ENCODE measurements at regions not wholly inside any gene's neighbourhood (a gene's known extent, or its start where the extent isn't known, plus 50 kb on each side); places are given as distances from the start of the nearest gene placed in this dataset.

DNA sequence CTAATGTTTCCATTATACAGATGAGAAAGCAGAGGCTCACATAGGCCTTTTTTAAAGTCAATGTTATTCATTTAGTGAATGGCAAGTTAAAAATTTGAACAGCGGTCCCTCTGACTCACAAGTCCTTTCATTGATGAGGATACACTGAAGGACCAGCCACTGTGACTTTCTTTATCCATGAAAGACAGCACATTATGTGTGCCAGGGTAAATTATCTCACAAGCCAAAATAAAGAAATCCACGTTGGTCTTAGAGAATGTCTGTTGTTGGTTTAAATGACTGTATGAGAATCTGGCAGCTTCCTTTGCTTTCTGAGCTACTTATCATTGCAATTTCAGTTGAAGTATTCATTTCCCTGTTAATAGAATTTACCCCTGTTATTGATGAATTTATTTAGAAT, 485.1 kb downstream of the TBL1XR1 start:
- no peak for DNase-seq

DNA sequence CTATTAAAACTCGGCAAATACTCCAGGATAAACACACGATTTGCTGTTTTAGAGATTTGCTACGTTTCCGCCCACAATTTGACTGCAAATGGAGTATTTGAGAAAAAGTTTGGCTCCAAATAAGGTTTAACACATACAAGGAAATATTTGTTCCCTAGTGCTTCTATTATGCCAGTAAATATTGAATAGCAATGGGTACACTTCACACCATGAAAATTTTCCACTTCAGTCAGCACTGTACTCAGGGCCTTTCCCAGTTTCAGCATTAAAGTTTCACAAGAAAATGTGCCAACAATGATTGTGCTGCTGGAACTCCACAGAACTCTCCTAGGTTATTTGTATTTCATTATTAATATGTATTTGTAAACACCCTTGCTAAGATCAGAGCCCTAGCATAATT, 498.0 kb downstream of the TBL1XR1 start:
- no peak for DNase-seq

DNA sequence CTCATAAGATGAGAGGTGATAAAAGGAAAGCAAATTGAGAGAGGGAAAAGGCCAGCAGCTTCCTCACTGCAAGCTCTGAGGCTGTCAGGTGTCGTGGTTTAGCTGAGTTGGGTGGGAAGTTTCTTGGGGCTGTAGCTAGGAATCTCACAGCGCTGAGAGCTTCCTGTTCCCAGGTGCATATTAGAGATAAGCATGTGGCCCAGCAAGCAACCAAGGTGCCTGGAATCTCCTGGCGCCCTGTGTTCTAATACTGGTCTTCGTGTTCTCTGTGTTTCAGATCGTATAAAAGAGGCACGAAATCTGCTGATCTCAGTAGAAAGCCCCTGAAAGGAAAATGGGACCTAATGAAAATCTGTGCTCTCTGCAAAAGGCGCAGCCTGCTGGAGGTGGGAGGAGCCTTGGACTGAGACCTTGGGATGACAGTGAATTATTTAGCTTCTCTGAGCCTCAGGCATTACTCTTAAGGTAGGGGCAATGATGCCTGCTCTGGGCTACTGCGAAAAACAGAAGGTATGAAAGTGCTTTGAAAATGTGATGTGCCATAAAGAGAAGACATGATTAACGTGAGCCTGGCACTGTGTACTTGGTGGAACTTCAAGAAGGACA, 499.9 kb downstream of the TBL1XR1 start:
- DNase-seq = no peak

DNA sequence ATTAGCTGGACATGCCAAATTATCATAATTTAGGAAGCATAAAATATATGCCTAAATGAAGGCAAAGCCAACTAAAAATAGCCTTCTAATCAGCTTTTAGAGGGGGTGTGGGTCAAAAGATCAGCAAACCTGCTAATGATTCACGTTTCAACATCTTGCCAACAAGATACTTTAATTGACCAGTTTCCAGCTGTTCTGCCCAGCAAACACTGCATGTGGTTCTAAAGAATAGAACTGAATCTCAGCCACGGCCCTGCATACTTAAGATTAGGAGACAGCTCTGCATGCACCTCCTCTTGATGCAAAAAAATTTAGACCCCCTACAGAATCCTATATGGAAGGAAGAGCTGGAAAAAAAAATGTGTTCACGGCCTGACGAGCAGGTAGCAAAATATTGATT, 500.5 kb downstream of the TBL1XR1 start:
- DNase-seq = no peak

DNA sequence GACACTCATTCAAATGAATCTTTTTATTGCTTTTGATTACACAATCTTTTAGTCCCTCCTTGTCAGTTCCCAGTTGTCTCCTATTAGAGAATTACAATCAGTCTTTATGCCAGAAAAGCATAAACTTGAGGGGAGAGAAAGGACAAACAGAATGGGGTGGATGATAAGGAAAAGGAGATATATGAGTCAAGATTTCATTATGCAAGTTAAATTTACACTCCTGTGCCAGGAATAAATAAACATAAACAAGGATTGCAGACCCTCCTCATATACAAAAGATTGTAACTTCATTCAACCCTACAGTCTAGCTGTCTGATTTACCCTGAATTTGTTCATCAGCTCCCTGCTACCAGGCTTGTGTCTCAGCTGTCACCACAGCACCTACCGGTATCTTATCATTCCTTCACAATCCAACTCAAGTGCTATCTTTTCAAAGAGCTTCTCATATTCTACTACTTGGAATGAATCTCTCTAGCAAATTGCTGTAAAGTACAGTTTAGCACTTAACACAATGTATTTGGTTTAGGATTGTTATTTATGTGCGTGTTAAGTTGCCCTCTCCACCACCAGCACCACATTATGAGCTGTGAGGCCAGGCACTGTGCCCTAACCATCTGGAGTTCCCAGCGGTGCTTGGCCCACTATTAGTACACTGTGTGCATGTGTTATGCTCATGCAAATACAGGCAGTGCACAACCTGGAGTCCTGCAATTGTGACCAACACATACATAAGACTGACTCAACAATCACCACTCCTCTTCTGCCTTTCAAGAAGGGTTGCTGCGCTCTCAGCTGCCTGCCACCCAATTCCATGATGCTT, 504.1 kb downstream of the TBL1XR1 start:
- no peak for DNase-seq

DNA sequence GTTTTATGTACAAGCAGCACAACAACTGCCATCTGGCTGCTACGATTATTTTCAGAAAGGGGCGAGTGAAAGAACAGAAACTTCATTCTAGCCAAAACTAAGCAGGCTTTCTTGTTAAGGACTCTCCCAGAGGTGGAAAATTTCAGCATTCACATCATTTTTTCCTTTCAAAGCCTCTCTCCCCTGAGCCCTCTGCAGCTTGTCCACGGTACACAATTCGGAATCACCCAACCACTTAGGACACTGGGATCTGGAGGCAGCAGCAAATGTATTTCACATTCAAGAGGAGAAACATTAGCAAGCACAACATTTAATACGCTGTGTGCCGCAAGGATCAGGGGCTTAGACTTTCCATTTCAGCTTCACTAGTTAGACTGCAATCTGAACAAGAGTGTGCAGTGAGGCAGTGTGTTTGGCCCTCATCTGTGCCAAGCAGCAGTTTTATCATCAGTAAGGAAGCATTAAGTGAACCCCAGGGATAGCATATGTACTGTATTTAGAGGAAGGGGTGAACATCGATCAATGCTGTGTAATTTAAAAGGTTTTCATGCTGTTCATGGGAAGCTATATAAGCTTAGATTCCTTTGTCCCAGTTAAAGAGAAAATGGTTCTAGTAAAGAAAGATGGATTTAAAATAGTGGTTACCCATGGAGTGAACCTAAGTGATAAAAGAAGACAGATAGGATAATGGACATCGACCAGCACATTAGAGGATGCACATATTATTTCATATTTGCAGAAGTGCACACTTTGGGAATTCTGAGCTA, 504.9 kb downstream of the TBL1XR1 start:
- DNase-seq = no peak

DNA sequence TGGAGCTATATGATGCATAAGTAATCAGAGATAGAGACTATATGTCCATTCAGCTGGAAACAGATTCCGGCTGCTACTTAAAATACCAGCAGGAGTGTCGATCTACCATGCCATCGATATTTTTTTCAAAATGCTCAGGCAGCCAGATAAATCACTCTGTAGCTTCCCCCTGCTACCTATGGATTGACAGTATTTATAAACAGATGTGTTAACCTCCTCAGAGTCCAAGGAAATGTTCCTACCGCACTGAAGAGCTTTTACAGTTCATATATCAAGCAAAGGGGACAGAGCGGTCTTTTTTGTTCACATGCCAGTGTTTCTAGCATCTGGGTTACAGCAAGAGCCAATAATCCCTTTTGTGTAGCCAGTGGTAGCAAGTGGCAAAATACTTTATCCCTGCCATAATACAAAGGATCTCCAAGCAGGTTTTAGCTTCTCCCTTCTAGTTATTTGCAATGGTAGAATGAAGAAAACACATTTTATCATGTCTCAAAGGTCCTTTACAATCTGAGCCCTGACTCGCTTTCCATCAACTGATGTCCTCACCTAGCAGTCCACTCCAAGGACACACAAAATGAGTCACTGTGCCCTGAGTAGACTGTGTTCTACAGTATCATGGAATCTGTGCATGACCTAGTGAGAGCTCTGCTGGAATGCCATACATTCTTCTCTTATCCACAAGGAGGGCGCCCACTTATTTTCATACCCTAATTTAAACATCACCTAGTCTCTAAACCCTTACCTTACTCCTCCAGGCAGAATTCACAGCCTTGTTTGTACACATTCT, 507.0 kb downstream of the TBL1XR1 start:
- no peak for DNase-seq

DNA sequence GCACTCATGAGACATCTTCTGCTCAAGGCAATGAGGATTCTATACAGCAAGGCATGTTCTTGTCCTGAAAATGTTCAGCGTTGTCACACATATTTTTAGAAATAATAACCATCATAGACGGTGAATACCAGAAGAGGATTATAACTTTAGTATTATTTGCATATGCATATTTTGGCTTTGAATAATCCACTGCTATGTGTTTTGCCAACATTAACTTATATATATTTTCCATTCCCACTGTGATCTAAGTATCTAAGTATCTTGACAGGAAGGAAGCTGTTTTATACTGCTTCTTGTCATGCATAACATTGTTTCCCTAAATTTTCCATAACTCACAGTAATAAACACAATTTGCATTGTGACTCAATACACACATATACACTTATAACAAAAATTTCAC, 509.5 kb downstream of the TBL1XR1 start:
- DNase-seq = peak; percentile 73

DNA sequence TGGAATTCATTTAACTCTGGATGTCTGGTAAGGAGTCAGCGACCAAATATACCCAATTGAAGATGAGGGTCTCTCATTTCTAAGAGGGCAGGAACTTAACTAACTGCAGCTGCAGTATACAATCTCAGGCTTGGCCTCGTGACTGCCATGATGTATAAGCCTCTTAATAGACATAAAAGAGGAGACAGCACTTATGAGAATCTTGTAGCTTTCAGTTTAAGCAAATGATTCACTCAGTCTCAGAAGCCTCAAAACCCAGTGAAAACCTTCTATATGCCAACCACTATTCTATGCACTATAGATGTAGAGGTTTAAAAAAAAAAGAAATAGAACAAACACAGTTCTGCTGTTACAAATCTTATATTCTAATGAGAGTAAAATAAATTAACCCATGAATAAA, 513.9 kb downstream of the TBL1XR1 start:
- DNase-seq = no peak

DNA sequence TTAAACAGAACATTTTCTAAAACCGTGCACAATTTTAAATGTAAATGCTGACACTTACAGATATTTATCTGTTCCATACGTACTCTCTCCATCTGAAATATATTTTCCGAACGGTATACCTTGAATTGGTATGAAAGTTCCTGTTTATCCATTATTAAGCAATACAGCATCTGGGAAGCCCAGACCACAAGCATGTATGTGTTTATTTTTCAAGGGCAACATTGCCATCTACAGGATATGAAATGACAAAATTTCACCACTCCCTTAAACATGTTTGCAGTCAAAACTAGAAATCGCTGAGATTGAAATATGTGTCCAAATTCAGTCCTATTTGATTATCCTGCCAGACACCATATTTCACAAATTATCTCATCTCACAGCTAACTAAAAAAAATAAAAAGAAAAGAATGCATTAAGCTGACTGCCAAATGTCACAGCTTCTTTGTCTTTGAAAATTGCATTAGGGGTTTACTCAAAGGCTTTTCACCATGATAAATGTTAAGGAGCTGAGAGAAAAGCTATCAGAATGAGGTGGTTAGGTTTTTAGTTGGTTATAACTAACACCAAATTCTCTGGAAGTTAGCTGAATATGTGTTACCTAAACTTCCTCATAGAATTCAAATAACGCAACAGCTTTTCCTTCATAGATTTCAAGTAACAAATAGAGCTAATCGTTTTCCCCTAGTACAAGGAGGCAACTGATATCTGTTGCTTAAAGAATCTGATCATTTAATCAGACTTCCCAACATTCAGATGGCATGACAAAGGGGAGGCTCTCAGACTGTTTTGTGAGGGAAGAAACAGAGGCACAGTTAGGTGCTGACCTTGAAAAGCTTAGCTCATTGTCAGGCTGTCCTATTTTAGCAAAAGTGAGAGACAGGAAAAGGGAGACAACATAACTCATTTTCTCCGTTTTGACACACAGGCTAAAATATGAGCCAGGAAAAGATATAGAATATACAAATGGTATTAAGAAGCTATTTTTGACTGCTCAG, 533.1 kb downstream of the TBL1XR1 start:
- DNase-seq = peak; percentile 79

DNA sequence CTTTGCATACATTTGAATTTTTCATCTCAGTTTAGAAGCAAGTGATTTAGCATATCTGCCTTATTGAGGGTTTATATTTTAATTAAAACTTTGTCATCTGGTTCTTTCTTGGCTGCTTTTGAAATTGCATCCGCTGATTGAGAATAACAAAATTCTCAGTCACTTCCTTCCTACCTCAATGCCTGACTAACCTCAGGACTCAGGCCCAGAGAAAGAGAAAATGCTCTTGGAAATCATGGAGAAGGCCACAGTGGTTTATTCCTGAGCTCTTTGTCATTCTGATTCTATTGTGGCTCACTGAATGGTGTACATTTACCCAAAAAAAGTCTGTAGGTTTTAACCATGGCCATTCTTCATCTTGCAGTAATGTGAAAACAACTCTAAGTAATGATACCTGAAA, 533.9 kb downstream of the TBL1XR1 start:
- no peak for DNase-seq

DNA sequence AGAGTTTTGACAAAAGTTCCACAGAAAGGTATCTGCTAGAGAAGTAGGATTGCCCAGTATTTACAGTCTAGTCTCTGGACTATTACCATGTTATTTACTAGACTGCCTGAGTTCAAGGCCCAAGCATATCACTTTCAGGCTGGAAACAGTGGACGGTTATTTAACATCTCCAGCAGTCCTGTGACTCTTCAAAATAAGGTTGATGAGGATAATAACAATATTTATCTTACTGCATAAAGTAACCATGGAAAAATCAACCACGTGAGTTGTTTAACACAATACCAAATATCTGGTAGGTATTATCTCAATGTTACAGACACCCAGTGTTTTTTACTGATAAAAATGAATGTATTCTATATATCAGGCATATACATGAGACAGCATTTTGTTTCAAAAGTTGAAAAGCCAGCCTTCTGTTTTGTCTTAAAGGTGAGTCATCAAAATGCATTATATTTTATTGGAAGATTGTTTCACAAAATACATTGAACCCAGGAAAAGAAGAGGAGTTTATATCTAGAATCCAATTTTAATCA, 535.8 kb downstream of the TBL1XR1 start:
- DNase-seq = no peak

DNA sequence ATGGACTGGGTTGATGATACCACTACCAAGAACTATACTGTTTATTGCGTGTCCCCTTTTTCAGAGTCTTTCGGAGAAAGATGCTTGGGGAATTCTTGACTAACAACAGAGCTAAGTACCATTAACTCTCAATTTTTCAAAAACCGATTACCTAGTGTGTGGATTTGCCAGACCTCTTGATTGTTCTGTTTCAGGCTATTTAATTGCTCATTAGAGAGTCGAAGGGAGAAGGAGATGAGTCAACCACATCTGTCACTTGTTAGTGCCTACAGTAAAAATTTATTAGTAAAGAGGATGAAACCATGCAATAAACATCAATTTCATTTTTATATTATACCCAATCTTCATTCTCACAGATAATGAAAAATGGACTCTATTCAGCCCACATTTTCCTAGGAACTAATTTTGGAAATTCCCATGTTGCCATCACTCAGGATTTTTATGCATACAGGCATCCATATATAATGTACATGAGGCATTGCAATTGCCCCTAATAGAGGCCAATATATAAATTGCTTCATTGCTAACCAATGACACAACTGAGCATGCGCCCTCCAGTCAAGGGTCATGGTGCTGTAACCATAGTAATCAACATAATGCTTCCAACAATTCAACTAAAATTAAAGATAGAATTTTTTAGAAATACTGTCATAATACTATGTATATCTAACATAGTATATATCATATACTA, 541.7 kb downstream of the TBL1XR1 start:
- DNase-seq = no peak

DNA sequence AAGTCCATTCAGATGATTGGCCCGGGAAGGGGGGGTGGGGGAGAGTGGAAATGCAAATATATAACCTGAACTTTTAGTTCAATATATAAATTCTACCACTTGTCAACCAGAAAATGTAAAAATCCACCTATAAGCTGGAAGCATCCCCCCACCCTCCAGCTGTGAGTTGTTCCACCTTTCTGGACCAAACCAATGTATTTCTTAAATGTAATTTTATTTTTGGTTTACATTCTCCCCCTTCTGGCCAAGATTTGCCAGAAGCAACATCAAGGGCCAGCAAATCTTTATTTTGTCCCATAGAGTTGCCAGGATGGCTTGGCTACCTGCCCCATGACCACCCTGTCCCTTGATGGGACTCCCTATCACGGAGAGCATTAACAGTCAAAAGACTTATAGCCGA, 545.7 kb downstream of the TBL1XR1 start:
- DNase-seq = no peak

DNA sequence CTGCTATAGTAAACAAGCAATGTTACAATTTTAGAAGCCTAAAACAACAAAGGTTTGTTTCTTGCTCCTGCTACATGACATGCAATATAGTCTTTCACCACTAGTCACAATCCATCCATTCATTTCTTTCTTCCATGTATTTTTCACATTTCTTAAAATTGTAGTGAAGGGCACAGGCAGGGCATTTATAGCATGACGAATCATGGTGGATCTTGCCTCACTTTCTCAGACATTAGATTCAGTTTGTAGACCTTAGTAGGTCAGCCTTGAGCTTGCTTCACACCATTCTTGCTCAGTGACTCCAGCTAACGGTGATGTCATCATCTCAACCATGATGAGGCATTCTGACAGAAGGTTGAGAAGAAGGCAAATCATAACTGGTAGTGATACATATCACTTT, 546.8 kb downstream of the TBL1XR1 start:
- DNase-seq = peak; percentile 27

DNA sequence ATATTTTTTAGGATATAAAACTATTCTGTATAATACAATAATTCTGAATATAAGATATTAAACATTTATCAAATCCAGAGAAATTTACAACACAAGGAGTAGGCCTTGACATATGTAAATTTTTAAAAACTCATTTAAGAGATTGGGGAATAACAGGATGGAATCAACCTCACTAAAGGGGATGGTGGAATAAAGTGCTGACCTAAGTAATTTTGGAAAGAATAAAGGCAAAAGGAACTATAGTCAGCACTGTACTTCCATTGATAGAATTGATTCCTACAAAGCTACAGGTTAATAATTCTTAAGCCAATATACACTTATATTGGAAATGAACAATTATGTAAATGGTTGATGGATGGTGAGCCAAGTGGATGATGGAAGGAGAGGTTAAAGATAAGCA, 549.3 kb downstream of the TBL1XR1 start:
- DNase-seq = no peak

DNA sequence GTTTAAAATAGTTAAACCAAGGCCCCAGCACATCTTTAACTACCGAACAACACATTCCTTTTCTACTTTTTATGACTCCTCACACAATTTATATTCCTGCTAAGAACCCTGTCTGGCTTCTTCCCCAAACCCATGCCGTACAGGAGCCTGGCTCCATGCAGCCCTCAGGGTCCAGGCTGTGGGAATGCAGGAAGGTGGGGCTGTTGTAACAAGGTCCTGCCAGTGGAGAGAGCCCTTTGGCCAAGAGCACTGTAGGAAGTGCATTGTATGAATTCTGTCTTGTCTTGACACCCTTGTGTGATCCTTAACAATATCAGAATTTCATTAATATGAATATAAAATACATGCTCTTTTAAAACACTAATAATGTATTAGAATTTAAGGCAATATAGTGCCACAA, 563.8 kb downstream of the TBL1XR1 start:
- DNase-seq = no peak

DNA sequence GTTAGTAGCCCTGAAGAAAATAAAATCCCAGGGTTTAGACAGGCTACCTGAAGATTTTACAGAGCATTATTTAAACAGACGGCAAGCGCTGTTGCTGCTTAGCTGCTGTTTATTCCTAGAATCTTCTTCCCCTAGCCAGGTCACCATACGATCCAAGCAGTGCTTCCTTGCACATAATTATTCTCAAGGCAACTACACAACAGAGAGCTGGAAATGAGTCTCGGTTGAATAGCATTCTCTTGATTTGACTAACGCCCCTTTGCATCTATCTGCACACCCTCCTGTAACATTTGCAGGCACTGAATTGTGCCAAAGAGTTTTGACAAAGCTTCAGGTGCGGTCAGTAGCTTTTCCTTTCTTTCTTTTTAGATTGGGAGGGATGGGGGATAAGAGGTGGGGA, 564.4 kb downstream of the TBL1XR1 start:
- DNase-seq = no peak

DNA sequence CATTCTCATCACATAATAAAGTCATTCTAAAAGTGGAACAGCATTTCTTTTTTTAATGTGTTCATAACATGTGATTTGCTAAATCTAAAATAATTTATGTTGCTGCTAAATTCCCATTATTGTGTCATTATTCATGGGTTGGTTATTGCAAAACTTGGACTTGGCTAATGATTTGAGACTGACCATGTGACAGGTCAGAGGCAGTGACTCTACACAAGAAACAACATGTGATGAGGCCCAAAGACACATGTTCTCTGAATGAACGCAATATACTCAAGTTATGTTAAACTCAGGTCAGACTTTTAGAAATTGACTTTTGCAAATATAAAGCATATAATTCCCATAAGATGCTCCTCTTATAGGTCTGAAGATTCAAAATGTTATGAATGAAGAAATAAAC, 566.1 kb downstream of the TBL1XR1 start:
- DNase-seq = no peak

DNA sequence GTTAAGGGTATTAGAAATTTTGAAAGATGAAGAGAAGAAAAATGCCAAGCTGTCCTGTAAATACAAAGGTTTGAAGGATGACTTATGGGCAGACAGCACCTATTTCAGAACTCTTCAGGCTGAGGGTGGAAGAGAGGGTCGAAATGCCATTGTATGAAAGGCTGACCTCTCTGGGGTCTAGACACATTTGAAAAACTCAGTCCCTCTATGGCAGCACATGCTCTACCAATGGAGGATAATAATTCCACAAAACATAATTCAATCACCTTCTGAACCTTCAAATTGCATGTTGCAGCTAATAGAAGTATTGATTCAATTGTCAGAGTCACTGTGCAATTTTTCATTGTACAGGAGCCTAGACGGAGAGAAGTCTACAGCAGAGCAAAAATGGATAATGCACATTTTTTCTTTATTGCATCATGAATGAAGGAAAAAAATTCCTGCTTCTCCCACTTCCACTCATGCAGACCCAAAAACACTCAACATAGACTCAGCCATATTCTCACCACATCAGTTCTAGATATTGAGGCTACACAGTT, 569.1 kb downstream of the TBL1XR1 start:
- DNase-seq = no peak
